ENCODE measurements at regions not wholly inside any gene's neighbourhood (a gene's known extent, or its start where the extent isn't known, plus 50 kb on each side); places are given as distances from the start of the nearest gene placed in this dataset.

DNA sequence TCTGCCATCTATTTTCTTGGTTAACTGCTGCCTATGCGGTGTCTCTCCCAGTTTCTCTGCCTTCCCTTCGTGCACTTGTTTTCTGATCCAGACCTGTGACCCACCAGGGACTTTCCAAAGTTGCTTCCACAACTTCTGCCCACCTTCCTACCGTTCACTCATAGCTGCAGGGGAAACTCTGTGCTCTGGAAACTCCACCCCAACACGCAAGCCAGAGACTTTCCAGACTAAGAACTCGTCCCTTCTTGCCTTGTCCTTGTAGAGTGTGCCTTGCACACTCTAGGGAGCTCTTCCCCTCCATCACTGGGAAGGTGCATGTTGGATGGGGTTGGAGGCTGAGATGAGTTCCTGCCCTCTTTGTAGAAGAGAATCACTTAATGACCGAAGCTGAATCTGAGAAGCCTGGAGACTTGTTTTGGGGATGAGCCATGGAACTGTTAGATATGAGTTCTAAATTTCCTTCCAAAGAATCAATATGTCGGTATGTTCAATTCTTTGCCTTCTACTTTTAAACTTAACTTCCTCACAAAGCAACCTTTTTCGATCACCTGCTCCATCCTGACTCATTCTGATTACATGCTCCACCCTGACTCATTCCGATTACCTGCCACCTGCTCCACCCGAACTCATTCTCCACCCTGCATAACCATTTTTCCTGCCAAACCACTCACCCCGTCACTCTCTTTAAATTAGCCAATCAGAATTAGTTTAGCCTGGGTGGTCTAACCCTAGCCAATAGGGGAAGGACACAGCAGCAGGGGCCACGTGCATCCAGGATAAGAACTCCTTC, 82.1 kb upstream of the CAPRIN2 start:
- DNase-seq (ENCODE audit: low read depth) (no peak), FAIRE-seq (no peak)
- Histone ChIP-seq H3K9ac (ENCODE audit: low read length) (no peak overlapping the region), H3K79me2 (ENCODE audit: insufficient read depth, low read length) (no peaks in the 10 kb centered on the region), H3K9me3 (ENCODE audit: insufficient read depth, low read depth, low read length) (peaks cover 4% of the 10 kb centered on the region), H4K20me1 (ENCODE audit: insufficient read depth, low read length) (no peaks in the 10 kb centered on the region), H3K4me2 (ENCODE audit: low read length) (no peak overlapping the region), H3K4me1 (ENCODE audit: insufficient read depth, low read length) (no peaks in the 10 kb centered on the region), H3K27ac (ENCODE audit: low read depth, low read length) (no peak overlapping the region), H2AFZ (ENCODE audit: low read depth, low read length) (no peak overlapping the region), H3K4me3 (ENCODE audit: insufficient read depth, low read depth, low read length) (no peak overlapping the region), H3K36me3 (ENCODE audit: insufficient read depth, low read length) (no peaks in the 10 kb centered on the region), H3K27me3 (ENCODE audit: insufficient read depth, low read length) (peaks cover 20% of the 10 kb centered on the region)
- no peak overlapping the region for H3K27ac Mint-ChIP-seq (ENCODE audit: unreplicated experiment)
- no peaks in the 10 kb centered on the region for H3K4me1 Mint-ChIP-seq (ENCODE audit: low read depth, unreplicated experiment)
- TF ChIP-seq, protein P1, sequence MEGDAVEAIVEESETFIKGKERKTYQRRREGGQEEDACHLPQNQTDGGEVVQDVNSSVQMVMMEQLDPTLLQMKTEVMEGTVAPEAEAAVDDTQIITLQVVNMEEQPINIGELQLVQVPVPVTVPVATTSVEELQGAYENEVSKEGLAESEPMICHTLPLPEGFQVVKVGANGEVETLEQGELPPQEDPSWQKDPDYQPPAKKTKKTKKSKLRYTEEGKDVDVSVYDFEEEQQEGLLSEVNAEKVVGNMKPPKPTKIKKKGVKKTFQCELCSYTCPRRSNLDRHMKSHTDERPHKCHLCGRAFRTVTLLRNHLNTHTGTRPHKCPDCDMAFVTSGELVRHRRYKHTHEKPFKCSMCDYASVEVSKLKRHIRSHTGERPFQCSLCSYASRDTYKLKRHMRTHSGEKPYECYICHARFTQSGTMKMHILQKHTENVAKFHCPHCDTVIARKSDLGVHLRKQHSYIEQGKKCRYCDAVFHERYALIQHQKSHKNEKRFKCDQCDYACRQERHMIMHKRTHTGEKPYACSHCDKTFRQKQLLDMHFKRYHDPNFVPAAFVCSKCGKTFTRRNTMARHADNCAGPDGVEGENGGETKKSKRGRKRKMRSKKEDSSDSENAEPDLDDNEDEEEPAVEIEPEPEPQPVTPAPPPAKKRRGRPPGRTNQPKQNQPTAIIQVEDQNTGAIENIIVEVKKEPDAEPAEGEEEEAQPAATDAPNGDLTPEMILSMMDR (IDR thresholded peaks at IDR 0.05; ENCODE audit: insufficient read depth, low read depth, low read length) = no peak
- TF ChIP-seq EZH2 (IDR thresholded peaks at IDR 0.05; ENCODE audit: insufficient read depth, low read length) = no peak
- peaks cover 8% of the 10 kb centered on the region for H3K9me3 Mint-ChIP-seq (ENCODE audit: unreplicated experiment)
- peaks cover 54% of the 10 kb centered on the region for H3K27me3 Mint-ChIP-seq (ENCODE audit: low read depth, unreplicated experiment)
- H3K36me3 Mint-ChIP-seq (ENCODE audit: low read depth, unreplicated experiment) = peaks cover 2% of the 10 kb centered on the region
- H3K4me3 Mint-ChIP-seq (ENCODE audit: unreplicated experiment) = no peak overlapping the region

DNA sequence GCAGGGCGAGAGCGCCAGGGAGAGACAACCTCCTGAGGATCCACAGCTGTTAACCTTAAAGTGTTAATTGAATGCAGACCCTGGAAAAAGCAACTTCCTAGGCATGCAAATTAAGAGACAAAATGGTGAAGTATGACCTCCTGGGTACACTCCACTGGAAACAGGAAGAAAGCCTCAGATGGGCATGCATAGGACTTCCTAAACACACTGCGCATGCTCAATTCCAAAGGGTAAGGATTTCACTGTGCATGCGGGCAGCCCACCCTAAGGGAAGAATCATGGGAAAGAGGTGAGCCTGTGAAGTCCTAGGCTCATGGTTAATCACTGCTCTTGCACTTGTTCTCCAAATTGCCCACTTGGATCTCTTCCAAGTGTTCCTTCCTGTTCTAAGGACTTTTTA, 80.5 kb upstream of the CAPRIN2 start:
- peaks cover 21% of the 10 kb centered on the region for H3K27me3 ChIP-seq (ENCODE audit: insufficient read depth, low read length)
- Mint-ChIP-seq H3K27ac (ENCODE audit: unreplicated experiment) (no peak overlapping the region), H3K4me1 (ENCODE audit: low read depth, unreplicated experiment) (no peaks in the 10 kb centered on the region), H3K27me3 (ENCODE audit: low read depth, unreplicated experiment) (peaks cover 55% of the 10 kb centered on the region), H3K36me3 (ENCODE audit: low read depth, unreplicated experiment) (peaks cover 2% of the 10 kb centered on the region), H3K4me3 (ENCODE audit: unreplicated experiment) (no peak overlapping the region), H3K9me3 (ENCODE audit: unreplicated experiment) (peaks cover 8% of the 10 kb centered on the region)
- TF ChIP-seq EZH2 (IDR thresholded peaks at IDR 0.05; ENCODE audit: insufficient read depth, low read length) = no peak
- TF ChIP-seq, protein P1 (IDR thresholded peaks at IDR 0.05; ENCODE audit: insufficient read depth, low read depth, low read length) = no peak
- peaks cover 4% of the 10 kb centered on the region for H3K9me3 ChIP-seq (ENCODE audit: insufficient read depth, low read depth, low read length)
- H3K36me3 ChIP-seq (ENCODE audit: insufficient read depth, low read length) = no peaks in the 10 kb centered on the region
- no peak overlapping the region for H3K4me3 ChIP-seq (ENCODE audit: insufficient read depth, low read depth, low read length)
- DNase-seq (ENCODE audit: low read depth) (no peak), FAIRE-seq (no peak)
- H3K27ac ChIP-seq (ENCODE audit: low read depth, low read length) = no peak overlapping the region
- H3K4me2 ChIP-seq (ENCODE audit: low read length) = no peak overlapping the region
- H3K79me2 ChIP-seq (ENCODE audit: insufficient read depth, low read length) = no peaks in the 10 kb centered on the region
- H3K4me1 ChIP-seq (ENCODE audit: insufficient read depth, low read length) = no peaks in the 10 kb centered on the region
- no peak overlapping the region for H2AFZ ChIP-seq (ENCODE audit: low read depth, low read length)
- H3K9ac ChIP-seq (ENCODE audit: low read length) = no peak overlapping the region
- H4K20me1 ChIP-seq (ENCODE audit: insufficient read depth, low read length) = no peaks in the 10 kb centered on the region

DNA sequence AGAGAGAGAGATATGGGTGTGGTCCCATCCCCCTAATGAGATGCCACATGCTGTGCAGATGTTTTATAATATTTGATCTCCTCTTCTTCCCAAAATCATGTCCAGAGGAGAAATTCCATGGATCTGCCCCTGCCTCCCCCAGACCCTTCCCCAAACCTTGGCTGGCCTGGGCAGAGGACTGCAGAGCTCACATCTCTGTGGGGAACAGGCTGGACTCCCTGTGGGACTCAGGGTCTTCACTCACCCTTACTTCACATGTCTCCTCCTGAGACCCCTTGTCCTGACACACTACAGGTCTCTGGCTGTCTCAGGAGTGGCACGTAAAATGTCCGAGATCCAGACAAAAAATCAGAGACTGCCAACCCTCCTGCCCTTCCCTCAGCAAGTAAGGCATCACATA, 76.0 kb upstream of the CAPRIN2 start:
- no peak overlapping the region for H3K27ac Mint-ChIP-seq (ENCODE audit: unreplicated experiment)
- no peak for FAIRE-seq
- Histone ChIP-seq H3K9me3 (ENCODE audit: insufficient read depth, low read depth, low read length) (peaks cover 4% of the 10 kb centered on the region), H3K36me3 (ENCODE audit: insufficient read depth, low read length) (no peaks in the 10 kb centered on the region), H3K79me2 (ENCODE audit: insufficient read depth, low read length) (no peaks in the 10 kb centered on the region), H3K27ac (ENCODE audit: low read depth, low read length) (no peak overlapping the region), H3K4me2 (ENCODE audit: low read length) (no peak overlapping the region), H3K9ac (ENCODE audit: low read length) (no peak overlapping the region), H4K20me1 (ENCODE audit: insufficient read depth, low read length) (no peaks in the 10 kb centered on the region), H3K4me3 (ENCODE audit: insufficient read depth, low read depth, low read length) (no peak overlapping the region), H2AFZ (ENCODE audit: low read depth, low read length) (no peak overlapping the region), H3K4me1 (ENCODE audit: insufficient read depth, low read length) (no peaks in the 10 kb centered on the region), H3K27me3 (ENCODE audit: insufficient read depth, low read length) (peaks cover 13% of the 10 kb centered on the region)
- H3K9me3 Mint-ChIP-seq (ENCODE audit: unreplicated experiment) = peaks cover 13% of the 10 kb centered on the region
- TF ChIP-seq, protein P1 (IDR thresholded peaks at IDR 0.05; ENCODE audit: insufficient read depth, low read depth, low read length) = no peak
- TF ChIP-seq EZH2 (IDR thresholded peaks at IDR 0.05; ENCODE audit: insufficient read depth, low read length) = no peak
- H3K27me3 Mint-ChIP-seq (ENCODE audit: low read depth, unreplicated experiment) = peaks cover 35% of the 10 kb centered on the region
- no peak for DNase-seq (ENCODE audit: low read depth)
- H3K36me3 Mint-ChIP-seq (ENCODE audit: low read depth, unreplicated experiment) = peaks cover 2% of the 10 kb centered on the region
- H3K4me3 Mint-ChIP-seq (ENCODE audit: unreplicated experiment) = no peak overlapping the region
- peaks cover 7% of the 10 kb centered on the region for H3K4me1 Mint-ChIP-seq (ENCODE audit: low read depth, unreplicated experiment)
